Gastroesophageal sphincter (tissue), 4 donors: ENCODE measurements at regions not wholly inside any gene's neighbourhood (a gene's known extent, or its start where the extent isn't known, plus 50 kb on each side); places are given as distances from the start of the nearest gene placed in this dataset.

Source experiments
- ATAC-seq: fragments of 150-250 bp; one replicate; pipeline ENCODE4 v1.9.1; 2016; ENCODE audit warnings: mild to moderate bottlenecking, moderate library complexity
- H3K27ac ChIP-seq, 4 donors: fragments of 200-600 bp; sonication (generic) in 3 of 4; 1 replicate in 3 of 4; 2 replicates in 1 of 4; pipeline ENCODE4 v1.5.1; 2016 to 2019
- H3K27me3 ChIP-seq: fragments of 200-600 bp; sonication (generic); one replicate; pipeline ENCODE4 v1.5.1; 2019
- H3K36me3 ChIP-seq, 2 donors: fragments of 200-600 bp; sonication (generic); one replicate each; pipeline ENCODE4 v1.5.1; 2019; ENCODE audit warnings: control low read depth in 1 of 2
- H3K4me1 ChIP-seq, 3 donors: fragments of 200-600 bp; sonication (generic); 1 replicate in 2 of 3; 2 replicates in 1 of 3; pipeline ENCODE4 v1.5.1; 2016 to 2019; ENCODE audit warnings: control low read depth in 2 of 3
- H3K4me3 ChIP-seq, 2 donors: fragments of 200-600 bp; sonication (generic); one replicate each; pipeline ENCODE4 v1.5.1; 2019; ENCODE audit warnings: mild to moderate bottlenecking in 1 of 2, moderate library complexity in 1 of 2
- H3K9me3 ChIP-seq, 3 donors: fragments of 200-600 bp; sonication (generic); one replicate each; pipeline ENCODE4 v1.5.1; 2017 to 2019; ENCODE audit warnings: control low read depth in 2 of 3
- CTCF ChIP-seq, 4 experiments: fragments of 200-600 bp in 2 of 4; fragments of 450-650 bp in 2 of 4; sonication (generic) in 1 of 4; IDR thresholded peaks; one replicate each; pipeline ENCODE4 v1.5.1; 2017 to 2019; ENCODE audit warnings: antibody characterized with exemption in 4 of 4, mild to moderate bottlenecking in 2 of 4, moderate library complexity in 2 of 4
- EP300 ChIP-seq: sonication (generic); formaldehyde crosslinking; IDR thresholded peaks from one replicate; pipeline ENCODE4 v1.6.1; 2017; ENCODE audit warnings: antibody characterized with exemption, mild to moderate bottlenecking
- POLR2A ChIP-seq, 2 donors: fragments of 450-650 bp; IDR thresholded peaks; one replicate each; pipeline ENCODE4 v1.6.1; 2017; ENCODE audit warnings: antibody characterized with exemption in 2 of 2, mild to moderate bottlenecking in 2 of 2, moderate library complexity in 1 of 2
- POLR2AphosphoS5 ChIP-seq: sonication (generic); formaldehyde crosslinking; IDR thresholded peaks from one replicate; pipeline ENCODE4 v1.6.1; 2017; ENCODE audit warnings: antibody characterized with exemption
- WGBS, 2 donors: methylation state at CpG; one replicate each; pipeline ENCODE4 v1.1.5; 2018; ENCODE audit warnings: low coverage in 1 of 2; 5-methylcytosine and 5-hydroxymethylcytosine counted together

DNA sequence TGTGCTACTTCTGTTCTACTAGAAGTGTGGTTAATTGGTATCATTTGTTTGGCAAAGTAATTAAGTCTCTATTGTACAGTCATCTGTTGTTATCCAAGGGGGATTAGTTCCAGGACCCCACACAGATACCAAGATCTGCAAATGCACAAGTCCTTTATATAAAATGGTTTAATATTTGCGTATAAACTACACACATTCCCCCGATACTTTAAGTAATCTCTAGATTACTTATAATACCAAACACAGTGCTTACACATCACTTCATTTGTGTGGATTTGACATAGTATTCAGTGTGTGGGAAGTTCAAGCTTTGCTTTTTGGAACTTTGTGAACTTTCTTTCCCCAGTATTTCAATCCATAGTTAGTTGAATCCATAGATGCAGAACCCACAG, 50.5 kb upstream of the ABI3BP start:
- peak overlapping the region in 1 of 4 donors; percentile 17 for H3K27ac ChIP-seq
- H3K4me1 ChIP-seq, result peaks cover 0 to 12% (median 0%) of the 10 kb centered on the region in 3 donors
- H3K9me3 ChIP-seq, result no peaks in the 10 kb centered on the region
- ATAC-seq, result no peak
- no peak overlapping the region for H3K4me3 ChIP-seq
- no peaks in the 10 kb centered on the region for H3K36me3 ChIP-seq
- WGBS, 2 donors, result 61 to 80% methylated on average over 2 of the region's 2 CpGs
- H3K27me3 ChIP-seq, result no peaks in the 10 kb centered on the region
- TF ChIP-seq POLR2AphosphoS5 (no peak), CTCF (IDR thresholded peaks at IDR 0.05) (no peak), EP300 (no peak), POLR2A (IDR thresholded peaks at IDR 0.05) (no peak)

DNA sequence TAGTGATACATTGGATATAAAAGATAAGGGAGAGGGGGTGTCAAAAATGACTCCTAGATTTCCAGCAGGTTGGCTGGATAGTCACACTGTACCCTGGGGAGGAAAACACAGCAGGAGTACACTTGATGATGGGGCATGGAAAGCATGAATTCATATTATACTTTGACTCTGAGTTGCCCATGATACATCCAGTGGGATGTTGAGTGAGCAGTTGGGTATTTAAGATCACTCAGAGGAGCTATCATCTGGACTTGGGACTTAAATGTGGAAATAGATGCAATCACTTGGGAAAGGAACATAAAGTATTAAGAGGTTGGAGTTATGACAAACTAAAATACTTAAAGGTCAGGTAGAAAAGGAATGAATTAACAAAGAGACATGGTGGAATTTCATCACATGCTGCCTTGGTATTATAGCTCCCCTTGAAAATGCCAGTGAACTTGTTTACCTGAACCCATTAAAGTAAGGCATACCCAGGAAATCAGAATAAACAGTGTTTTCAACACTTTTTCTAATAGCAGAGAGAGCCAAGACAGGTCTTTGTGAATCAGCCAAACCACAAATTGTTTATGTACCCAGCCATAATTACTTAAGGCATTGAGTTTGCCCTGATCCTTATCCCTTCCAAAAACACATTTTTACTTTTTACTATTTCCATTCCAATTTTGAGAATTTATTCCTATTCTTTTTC, 49.9 kb upstream of the ABI3BP start:
- ATAC-seq, result no peak
- Histone ChIP-seq H3K4me1 (peaks cover 0 to 12% (median 0%) of the 10 kb centered on the region in 3 donors), H3K9me3 (no peaks in the 10 kb centered on the region), H3K36me3 (no peaks in the 10 kb centered on the region), H3K4me3 (no peak overlapping the region), H3K27ac (peak overlapping the region in 1 of 4 donors; percentile 17), H3K27me3 (no peaks in the 10 kb centered on the region)
- TF ChIP-seq EP300, result no peak
- TF ChIP-seq POLR2A (IDR thresholded peaks at IDR 0.05), result no peak
- peak; percentile 31 for TF ChIP-seq POLR2AphosphoS5
- no peak for TF ChIP-seq CTCF (IDR thresholded peaks at IDR 0.05)
